Epithelial cell of prostate (primary cell): ENCODE measurements at regions not wholly inside any gene's neighbourhood (a gene's known extent, or its start where the extent isn't known, plus 50 kb on each side); places are given as distances from the start of the nearest gene placed in this dataset.

Experiments
- DNase-seq: peaks from one replicate; pipeline ENCODE4 v3.0.0-alpha.2; 2011; ENCODE audit warnings: low read depth, low spot score
- H3K27ac ChIP-seq: fragments of 450-650 bp; 2 replicates; pipeline ENCODE4 v1.5.1; 2017; ENCODE audit warnings: mild to moderate bottlenecking

DNA sequence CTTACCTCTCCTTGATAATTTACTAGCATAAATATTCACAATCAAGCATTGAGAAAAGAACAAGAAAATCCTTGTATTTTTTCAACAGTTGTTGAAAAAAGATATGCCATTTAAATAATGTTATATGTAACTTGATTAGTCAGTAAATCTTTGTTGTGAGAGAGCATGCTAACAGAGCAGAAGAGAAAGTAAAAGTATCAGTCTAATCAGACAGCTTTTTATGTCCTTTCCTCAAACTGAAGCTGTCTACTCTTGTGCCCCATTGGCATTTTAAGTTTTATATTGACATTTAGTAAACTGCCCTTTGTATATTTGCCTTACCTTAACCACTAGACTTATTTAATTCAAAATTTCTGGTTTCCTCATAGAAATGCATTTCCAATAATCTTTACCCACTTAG lies 668.7 kb downstream of the OTOL1 start:
- H3K27ac ChIP-seq = no peak overlapping the region
- no peak for DNase-seq

DNA sequence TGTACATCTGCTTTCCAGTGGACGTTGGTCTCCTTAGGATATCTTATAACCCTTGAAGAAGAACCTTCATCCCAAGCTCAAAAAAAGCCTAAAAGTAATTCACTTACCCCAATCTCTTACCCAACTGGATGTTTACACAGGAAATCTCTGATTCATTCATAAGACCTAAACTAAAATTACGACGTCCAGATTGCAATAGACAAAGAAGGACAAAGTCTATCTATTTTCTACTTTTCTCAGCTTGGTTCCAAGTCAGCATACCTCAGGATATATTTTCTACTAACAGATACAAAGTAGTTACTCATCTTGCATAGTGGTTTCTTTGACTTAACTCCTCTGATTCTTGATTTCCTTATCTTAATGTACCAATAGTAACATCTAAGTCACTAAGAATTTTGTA lies 669.9 kb downstream of the OTOL1 start:
- DNase-seq = no peak

GRCh38 chr3:162168715-162169114 lies 672.1 kb downstream of the OTOL1 start:
- H3K27ac ChIP-seq = no peak overlapping the region
- no peak for DNase-seq

More for the DNA sequence above, 669.9 kb downstream of the OTOL1 start:
- H3K27ac ChIP-seq = no peak overlapping the region

DNA sequence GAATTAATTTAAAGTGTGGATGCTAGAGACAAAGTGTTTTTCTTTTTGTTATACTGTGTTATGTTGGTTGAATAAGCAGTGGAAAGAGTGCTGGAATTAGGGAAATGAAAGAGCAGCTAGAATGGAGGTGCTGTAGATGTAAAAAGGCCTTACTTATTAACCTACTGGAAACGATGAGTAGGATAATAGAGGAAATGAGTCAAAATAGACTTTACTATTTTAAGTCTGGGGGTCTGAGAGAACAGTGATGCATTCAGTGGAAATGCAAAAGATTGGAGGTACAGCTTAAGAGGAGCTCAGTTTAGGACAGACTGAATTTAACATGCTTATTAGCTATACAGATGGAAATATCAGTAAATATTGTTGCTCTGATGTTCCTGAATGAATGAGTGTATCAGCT lies 674.0 kb downstream of the OTOL1 start:
- no peak for DNase-seq
- H3K27ac ChIP-seq = no peak overlapping the region

DNA sequence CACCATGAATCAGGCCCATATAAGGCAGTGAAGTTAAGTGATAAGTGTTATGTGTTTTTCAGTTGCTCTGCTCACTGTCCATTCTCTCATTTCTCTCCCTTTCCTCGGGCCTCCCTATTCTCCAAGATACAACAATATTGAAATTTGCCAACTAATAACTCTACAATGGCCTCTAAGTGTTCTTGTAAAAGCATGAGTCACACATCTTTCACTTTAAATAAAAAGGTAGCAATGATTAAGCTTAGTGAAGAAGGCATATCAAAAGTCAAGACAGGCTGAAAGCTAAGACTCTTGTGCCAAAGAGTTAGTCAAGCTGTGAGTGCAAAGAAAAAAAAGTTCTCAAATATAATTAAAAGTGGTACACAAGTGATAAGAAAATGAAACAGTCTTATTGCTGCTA lies 675.4 kb downstream of the OTOL1 start:
- no peak overlapping the region for H3K27ac ChIP-seq
- DNase-seq = no peak

- DNase-seq = no peak
- no peak overlapping the region for H3K27ac ChIP-seq
Observed at GRCh38 chr3:162175145-162175544, 678.5 kb downstream of the OTOL1 start.

DNA sequence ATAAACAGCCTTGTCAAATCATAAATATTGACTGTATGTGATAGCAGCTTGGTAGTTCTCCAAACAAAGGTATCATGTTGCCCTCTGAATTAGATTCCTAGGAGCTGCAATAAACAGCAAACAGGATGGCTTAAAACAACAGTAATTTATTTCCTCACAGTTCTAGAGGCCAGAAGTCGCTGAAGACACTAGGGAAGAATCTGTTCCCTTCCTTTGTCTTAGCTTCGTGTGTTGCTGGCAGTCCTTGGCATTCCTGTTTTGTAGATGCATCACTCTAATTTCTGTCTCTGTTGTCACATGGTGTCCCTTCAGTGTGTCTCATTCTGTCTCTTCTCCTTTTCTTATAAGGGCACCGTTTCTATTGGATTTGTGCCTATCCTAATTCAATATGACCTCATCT lies 679.3 kb downstream of the OTOL1 start:
- no peak for DNase-seq
- H3K27ac ChIP-seq = no peak overlapping the region

DNA sequence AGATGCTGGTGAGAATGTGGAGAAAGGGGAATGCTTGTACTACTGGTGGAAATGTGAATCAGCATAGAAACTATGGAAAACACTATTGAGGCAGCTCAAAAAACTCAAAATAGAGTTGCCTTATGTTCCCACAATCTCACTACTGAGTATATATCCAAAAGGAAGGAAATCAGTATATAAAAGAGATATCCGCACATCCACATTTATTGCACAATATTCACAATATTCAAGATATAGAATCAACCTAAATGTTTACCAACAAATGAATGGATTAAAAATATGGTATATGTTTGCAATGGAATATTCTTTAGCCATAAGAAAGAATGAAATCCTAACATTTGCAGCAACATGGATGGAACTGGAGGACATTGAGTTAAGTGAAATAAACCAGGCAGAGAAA lies 686.8 kb downstream of the OTOL1 start:
- no peak for DNase-seq

GRCh38 chr3:162192340-162193029 lies 695.9 kb downstream of the OTOL1 start:
- H3K27ac ChIP-seq = no peak overlapping the region
- DNase-seq = no peak

More for the DNA sequence above, 686.8 kb downstream of the OTOL1 start:
- H3K27ac ChIP-seq = no peak overlapping the region

DNA sequence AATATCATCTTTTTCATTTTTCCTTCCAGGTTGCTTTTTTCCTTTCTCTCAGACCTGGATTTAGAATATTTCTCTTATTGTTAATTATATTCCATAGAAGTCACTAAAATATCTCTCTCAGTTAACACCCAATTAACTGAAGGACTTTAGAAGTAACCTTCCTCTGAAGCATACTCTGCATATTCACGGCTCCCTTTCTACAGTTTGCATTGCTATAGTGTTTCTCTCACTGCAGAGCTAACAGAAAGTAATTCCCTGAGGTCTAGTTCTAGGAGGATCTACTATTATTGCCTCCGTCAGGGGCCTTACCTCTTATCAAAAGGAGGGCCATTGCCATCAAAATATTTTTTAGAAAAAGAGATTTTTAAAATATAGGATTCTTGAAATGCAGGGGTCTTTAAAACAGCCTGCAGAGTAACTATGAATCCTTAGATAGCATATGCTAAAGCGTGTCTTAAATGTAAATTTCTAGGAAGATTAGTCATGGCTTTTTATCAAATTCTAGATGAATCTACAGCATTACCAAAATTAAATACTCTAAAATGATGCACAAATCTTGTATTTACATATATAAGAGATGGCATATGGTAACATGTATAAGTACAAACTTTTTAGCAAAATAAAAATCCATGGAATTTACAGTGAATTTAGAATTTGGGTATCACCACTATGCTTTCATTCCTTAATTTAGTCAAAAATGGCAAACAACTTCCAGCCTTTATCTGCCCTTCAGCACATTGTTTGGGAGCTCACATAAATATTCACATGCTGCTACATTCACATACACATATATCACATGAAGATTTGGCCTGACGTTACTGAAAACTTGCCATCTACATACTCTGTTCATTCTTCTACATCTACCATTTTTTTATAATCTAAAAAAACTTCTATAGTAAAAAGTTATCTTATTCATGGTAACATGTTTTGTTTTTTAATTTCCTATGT lies 696.8 kb downstream of the OTOL1 start:
- no peak for DNase-seq
- H3K27ac ChIP-seq = no peak overlapping the region

DNA sequence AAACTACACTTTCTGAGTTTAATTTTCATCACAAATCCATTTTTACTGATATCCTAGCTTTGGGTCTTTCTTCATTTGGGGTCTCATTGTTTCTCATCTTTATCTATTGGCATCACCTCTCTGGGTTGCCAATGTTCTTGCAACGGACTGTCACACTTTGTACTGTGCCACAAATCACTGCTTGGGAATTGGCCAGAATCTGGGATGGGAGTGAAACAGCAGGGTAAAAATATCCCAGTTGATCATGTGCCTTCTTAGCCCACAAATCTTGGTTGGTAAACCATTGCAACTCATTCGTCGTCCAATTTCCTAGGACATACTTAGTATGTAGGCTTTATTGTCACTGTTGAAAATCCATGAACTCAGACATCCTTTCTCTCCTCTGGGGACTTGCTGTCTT lies 698.5 kb downstream of the OTOL1 start:
- no peak for DNase-seq
- H3K27ac ChIP-seq = no peak overlapping the region

- H3K27ac ChIP-seq = no peak overlapping the region
- DNase-seq = no peak
Observed at GRCh38 chr3:162196964-162197363, 700.4 kb downstream of the OTOL1 start.

GRCh38 chr3:162200836-162201235 lies 704.2 kb downstream of the OTOL1 start:
- DNase-seq = no peak

GRCh38 chr3:162206648-162207047 lies 710.0 kb downstream of the OTOL1 start:
- DNase-seq = no peak
- no peak overlapping the region for H3K27ac ChIP-seq

More at GRCh38 chr3:162200836-162201235, 704.2 kb downstream of the OTOL1 start:
- H3K27ac ChIP-seq = no peak overlapping the region

- H3K27ac ChIP-seq = no peak overlapping the region
- no peak for DNase-seq
Observed at GRCh38 chr3:162211470-162211869, 714.9 kb downstream of the OTOL1 start.

DNA sequence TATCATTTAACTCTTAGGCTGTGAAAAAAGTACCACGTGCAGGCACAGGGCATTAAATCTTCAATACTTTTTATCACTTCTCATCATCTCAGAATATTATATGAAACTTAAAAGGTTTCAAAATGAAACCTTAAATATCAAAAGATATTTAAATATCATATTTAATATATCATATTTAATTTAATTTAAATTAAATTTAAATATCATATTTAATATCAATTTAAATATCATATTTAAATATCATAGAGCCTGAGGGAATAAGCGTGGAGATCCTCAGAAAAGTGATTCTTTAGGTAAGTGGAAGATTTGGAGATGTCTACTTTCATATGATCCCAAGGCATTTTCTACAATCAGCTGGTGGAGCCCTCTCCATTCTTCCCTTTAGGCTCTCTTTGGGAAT lies 716.6 kb downstream of the OTOL1 start:
- no peak for DNase-seq
- no peak overlapping the region for H3K27ac ChIP-seq

GRCh38 chr3:162213956-162214355 lies 717.3 kb downstream of the OTOL1 start:
- DNase-seq = no peak
- H3K27ac ChIP-seq = no peak overlapping the region

GRCh38 chr3:162217647-162218046 lies 721.0 kb downstream of the OTOL1 start:
- DNase-seq = no peak
- no peak overlapping the region for H3K27ac ChIP-seq

- DNase-seq = no peak
- H3K27ac ChIP-seq = no peak overlapping the region
Observed at GRCh38 chr3:162218479-162218878, 721.9 kb downstream of the OTOL1 start.

GRCh38 chr3:162224746-162225145 lies 728.1 kb downstream of the OTOL1 start:
- DNase-seq = no peak
- H3K27ac ChIP-seq = no peak overlapping the region

- no peak overlapping the region for H3K27ac ChIP-seq
- DNase-seq = no peak
Observed at GRCh38 chr3:162236949-162237348, 740.3 kb downstream of the OTOL1 start.
